T-helper 2 cell treated with Interferon-gamma antibody and Interleukin-4, amounts not matched to agents 100 ng/mL and 5 ng/mL, for 36 hours (primary cell): ENCODE measurements at regions not wholly inside any gene's neighbourhood (a gene's known extent, or its start where the extent isn't known, plus 50 kb on each side); places are given as distances from the start of the nearest gene placed in this dataset.

Source experiments
- intact Hi-C: fragments of 100-400 bp; cut with micrococcal nuclease; formaldehyde crosslinking; loops from one replicate; pipeline ENCODE4 v1.15.1; 2023

- intact Hi-C loops = loop anchor here (10.0 kb wide), 1 partner anchor 348 kb away; no protein-coding TSS in a partner anchor
Observed at GRCh38 chr9:7403028-7403389, 396.6 kb downstream of the DMAC1 start.

DNA sequence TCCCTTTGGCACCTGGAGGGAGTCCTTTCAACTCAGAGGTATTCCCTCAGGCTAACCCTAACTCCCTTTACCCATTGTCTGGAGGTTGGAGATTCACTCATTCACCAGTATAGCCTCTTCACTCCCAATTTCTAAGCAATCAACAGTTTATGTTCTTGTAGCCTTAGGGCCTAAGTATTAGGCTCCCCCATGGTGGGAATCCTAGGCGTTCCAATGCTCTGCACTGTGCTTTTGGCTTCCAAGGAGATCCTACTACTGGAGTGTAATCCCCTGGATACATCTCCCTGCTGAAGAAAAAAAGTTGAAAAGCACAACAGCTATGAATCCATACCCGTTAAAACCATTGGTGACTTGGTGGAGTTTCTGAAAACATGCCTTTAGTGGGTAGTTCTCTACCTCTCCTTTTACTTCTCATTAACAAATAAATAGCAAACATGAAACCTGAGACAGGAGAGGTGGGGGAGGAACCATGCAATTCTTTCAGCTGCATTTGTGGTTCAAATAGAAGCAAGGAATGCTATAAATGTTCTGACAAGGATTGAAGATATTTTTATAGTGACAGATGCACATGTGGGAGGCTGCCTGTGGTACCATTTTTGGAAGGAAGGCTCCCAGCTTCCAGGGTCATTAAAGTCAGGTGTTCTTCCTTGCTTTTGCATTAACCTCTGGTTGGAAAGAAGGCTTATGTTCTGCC is 397.1 kb downstream of the DMAC1 start:
- intact Hi-C loops = loop anchor here (10.0 kb wide), 1 partner anchor 348 kb away; no protein-coding TSS in a partner anchor

- intact Hi-C loops = loop anchor here (10.0 kb wide), 1 partner anchor 346 kb away; no protein-coding TSS in a partner anchor
Observed at GRCh38 chr9:7401116-7401515, 398.5 kb downstream of the DMAC1 start.

DNA sequence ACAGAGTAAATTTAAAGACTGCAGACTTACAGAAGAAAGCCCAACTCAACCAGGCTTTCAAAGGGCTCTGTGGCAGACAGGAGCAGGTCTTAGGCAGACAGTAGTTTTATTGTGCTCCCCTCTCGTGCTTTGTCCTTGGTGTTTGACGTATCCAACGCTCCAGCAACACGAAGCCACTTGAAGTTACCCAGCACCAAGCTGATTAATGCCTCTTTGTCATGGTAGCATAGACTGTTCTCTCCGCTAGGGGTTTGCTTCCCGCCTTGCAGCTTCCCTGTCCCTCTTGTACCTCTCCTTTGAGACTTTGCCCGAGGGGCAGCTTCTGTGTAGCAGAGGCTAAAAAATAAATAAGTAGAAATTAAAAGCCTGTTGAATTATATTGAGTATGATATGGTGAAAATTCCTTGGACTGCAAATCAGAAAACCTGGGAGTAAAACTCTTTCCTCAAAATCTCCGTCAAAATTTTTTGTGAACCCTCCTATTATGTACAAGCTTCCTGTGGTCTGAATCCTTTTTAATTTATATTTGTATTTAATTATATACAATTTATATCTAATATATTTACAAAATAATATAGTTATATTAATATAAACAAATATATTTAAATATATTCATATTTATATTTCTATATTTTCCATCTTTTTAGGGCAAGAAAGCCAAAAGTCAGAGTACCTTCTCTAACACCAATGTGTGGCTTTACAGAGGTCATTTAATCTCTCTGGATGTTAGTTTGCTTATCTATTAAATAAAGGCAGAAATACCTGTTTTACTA is 405.4 kb downstream of the DMAC1 start:
- intact Hi-C loops = no loop called here

DNA sequence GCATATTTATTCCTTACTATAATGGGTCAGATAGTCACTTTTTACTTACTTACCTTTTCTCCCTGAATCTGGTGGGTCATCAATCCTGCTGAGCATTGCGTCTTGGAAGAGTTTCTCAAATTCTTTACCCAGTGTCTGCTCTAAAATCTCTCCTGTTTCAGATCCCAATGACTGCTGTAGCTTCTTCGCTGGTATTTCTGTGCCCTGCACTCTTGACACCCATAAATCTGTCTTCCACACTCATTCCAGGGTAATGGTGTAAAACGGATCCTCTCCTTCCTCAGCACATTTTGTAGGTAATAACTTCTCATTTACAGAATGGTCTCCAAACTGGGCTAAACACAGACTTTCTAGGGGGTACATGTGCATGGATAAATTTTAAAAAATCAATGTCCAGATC is 407.4 kb downstream of the DMAC1 start:
- intact Hi-C loops = no loop called here

- intact Hi-C loops = no loop called here
Observed at GRCh38 chr9:7388755-7389154, 410.8 kb downstream of the DMAC1 start.

DNA sequence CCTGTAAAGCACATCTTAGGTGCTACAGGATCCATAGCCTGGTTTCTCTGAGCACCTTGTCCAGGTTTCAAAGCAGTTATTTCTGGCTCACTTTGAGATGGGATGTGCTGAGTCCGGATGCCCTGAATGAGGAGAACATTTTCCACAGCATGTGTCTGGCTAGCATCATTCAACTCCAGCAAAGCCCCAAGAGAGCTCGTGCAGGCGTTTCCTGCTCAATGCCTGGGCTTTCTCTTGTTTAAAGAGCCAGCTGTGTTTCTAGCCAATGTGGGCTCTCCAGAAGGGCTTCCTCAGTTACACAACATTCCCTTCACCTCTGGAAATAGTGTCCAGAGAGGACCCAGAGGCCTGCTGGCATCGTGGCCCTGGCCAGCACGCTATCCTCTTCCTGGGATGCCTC is 411.7 kb downstream of the DMAC1 start:
- intact Hi-C loops = no loop called here

DNA sequence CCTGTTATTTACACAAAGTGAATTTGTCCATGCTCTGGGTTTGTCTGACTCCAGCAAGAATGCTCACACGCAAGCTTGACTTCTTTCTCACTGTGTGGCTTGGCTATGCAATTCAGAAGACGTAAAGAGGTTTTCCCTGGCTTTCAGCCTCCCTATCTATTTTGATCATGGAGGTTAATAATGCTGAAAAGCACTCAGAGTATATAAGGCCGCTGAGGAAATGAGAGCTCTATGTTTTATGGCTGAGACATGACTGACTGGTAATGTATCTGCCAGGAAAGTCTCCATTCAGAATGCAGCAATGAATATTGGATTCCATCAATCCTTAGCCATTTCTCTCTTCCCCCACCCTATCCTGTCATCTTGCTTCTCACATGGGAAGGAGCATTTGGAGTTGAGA is 417.3 kb downstream of the DMAC1 start:
- intact Hi-C loops = no loop called here

DNA sequence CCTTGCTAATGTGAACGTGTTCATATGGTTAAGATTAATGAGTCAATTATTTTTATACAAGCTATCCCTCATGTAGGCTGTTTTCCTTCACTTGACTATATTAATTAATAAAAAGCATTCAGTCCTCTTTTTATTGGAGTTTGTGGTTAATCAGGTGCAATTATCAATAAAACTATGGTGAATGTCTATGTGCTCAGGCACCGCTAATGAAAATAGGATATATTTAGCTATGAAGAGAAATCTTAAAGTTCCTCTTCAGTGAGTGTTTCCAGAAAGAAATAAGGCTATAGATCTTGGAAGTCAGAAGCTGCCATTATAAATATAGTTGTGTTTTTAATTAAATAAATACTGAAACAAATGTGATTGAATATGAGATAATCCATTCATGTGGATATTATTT is 422.1 kb downstream of the DMAC1 start:
- intact Hi-C loops = no loop called here

GRCh38 chr9:7376833-7377232 is 422.7 kb downstream of the DMAC1 start:
- intact Hi-C loops = no loop called here

DNA sequence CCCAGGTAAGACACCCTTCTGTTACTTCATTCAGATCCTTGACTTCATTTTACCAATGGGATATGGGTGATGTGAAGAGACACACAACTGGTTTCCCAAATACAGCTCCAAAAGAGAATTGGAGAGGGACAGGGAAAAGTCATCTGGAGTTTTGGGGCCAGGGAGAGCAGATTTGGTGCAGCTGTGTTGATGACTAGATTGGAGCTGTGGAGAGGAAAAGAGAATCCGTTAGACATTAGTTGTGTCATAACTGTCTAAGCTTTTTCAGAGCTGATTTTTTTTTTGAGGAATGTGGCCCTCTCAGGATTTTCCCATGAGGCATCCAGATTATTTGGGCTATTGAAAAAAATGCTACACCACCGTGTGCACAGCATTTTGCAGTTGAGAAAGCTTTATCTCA is 423.4 kb downstream of the DMAC1 start:
- intact Hi-C loops = no loop called here

GRCh38 chr9:7375013-7375511 is 424.5 kb downstream of the DMAC1 start:
- intact Hi-C loops = no loop called here

DNA sequence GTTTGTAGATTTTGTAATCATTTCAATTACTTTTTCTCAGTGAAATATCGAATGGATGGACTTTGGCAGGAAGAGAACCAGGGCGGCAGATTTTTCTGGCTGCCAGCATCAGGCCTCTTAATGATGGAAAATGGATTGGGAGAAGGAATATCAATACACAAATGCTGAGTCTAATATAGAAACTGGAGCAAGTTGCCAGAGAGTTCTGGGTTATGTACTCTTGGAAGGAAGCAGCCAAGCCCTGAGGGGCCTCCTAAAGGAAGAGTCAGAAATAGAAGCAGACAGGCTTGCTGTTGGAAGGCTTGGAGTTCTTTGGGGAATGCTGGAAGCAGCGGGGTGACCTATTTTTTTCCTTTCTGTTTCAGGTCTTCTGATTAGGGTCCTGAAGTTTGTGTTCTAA is 428.6 kb downstream of the DMAC1 start:
- intact Hi-C loops = no loop called here

DNA sequence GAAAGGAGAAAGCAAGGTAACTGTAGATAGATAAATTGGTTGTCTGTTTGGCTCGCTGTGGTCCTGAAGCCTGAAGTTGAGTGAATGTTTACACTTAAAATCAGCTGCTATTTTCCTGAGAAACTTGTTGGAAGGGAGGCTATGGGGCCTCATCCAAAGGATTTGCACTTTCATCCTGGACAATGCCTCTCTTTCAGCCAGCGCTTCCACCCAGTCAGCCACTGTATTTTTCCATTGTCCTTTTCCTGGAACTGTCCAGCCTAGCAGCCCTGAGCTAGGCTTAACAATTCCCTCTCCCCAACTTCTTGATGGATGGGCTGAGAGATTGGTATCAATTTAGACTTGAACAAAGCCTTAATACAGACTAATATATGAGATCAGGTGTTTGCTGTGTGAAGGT is 429.2 kb downstream of the DMAC1 start:
- intact Hi-C loops = no loop called here

DNA sequence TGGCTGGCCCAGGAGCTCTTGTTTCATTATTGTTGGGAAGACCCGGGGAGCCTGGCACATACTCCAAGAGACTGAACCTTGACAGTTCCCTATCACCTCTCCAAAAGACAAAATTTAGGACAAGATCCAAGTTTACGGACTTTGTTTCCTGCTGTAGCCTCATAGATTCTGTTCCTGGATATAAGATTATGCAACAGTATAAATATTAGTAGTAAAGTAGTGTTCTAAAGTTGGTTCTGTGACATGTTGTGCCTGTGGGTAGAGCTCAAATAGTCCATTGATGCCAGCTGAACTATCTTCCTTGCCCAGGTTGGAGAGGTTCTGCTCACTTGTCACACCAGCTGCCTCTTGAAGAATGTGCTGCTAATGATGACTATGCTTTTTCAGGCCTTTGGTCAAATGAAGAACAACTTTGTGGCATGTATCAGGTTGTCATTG is 430.2 kb downstream of the DMAC1 start:
- intact Hi-C loops = no loop called here

DNA sequence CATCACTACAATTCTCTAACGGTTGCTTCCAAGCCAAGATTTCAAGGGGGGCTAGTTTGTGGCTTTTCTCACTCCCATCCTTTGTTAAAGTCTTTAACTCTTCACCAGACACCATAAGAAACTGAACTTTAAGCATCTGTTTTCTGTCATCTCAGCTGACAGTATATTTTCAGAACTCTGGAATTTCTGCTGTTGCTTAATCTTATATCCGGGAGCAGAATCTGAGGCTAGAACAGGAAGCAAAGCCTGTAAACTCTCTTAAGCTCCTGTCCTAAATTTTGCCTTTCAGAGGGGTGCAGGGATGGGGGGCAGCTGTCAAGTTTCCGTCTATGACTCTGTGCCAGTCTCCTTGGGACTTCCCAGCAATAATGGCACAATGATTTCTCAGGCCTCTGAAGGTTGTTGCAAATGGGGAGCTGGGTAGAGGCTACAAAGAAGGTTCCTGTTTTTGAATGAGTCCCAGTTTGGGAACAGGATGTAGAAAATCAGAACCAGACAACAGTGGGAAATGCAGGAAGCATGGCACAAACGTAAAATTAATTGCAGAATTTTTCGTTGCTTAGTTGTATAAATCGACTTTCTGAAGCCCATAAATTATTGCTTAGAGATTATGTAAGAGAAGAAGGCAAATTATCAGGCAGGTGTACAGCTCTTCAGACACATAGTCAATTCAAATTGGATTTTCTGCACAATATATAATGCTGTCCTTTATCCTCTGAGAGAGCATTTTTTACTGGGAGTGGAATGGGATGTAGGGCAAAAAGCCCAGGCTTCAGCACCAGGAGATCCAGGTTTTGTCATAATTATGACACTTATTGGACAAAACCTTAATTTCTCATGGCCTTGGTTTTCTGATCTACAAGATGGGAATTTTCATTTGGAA is 430.9 kb downstream of the DMAC1 start:
- intact Hi-C loops = no loop called here

- intact Hi-C loops = no loop called here
Observed at GRCh38 chr9:7367726-7368125, 431.9 kb downstream of the DMAC1 start.

GRCh38 chr9:7366121-7366520 is 433.5 kb downstream of the DMAC1 start:
- intact Hi-C loops = no loop called here

GRCh38 chr9:7363777-7364477 is 435.7 kb downstream of the DMAC1 start:
- intact Hi-C loops = no loop called here

- intact Hi-C loops = no loop called here
Observed at GRCh38 chr9:7360513-7360912, 439.1 kb downstream of the DMAC1 start.

- intact Hi-C loops = no loop called here
Observed at GRCh38 chr9:7358876-7359275, 440.7 kb downstream of the DMAC1 start.
